Mammary epithelial cell (primary cell): ENCODE measurements at regions not wholly inside any gene's neighbourhood (a gene's known extent, or its start where the extent isn't known, plus 50 kb on each side); places are given as distances from the start of the nearest gene placed in this dataset.

Experiments
- EZH2 ChIP-seq: IDR thresholded peaks from 2 replicates; pipeline ENCODE4 v1.6.1; 2012; ENCODE audit warnings: low read length, inconsistent platforms, borderline replicate concordance
- TF ChIP-seq, protein P1 (sequence below), 2 donors: IDR thresholded peaks in 1 of 2; conservative IDR thresholded peaks in 1 of 2; 2 replicates each; pipeline ENCODE4 v1.5.1; 2011 to 2012; ENCODE audit warnings: inconsistent platforms in 2 of 2, low read length in 2 of 2, mild to moderate bottlenecking in 2 of 2, control low read depth in 1 of 2, low read depth in 1 of 2; ENCODE audit not compliant: insufficient read depth in 1 of 2; ENCODE audit errors: extremely low read depth in 1 of 2

DNA sequence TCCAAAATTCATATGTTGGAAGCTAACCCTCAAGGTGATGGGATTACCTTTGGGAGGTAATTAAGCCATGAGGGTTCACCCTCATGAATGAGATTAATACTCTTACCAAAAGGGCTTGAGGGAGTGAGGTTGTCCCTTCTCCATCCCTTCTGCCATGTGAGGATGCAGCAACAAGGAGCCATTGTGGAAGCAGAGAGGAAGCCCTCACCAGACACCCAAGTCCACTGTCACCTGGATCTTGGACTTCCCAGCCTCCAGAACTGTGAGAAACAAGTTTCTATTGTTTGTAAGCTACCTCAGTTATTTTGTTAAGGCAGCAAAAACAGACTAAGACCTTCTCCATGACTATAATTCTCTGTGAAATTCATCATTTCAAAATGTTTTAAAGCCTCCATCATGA, 125.7 kb downstream of the FAM124B start:
- TF ChIP-seq, protein P1, sequence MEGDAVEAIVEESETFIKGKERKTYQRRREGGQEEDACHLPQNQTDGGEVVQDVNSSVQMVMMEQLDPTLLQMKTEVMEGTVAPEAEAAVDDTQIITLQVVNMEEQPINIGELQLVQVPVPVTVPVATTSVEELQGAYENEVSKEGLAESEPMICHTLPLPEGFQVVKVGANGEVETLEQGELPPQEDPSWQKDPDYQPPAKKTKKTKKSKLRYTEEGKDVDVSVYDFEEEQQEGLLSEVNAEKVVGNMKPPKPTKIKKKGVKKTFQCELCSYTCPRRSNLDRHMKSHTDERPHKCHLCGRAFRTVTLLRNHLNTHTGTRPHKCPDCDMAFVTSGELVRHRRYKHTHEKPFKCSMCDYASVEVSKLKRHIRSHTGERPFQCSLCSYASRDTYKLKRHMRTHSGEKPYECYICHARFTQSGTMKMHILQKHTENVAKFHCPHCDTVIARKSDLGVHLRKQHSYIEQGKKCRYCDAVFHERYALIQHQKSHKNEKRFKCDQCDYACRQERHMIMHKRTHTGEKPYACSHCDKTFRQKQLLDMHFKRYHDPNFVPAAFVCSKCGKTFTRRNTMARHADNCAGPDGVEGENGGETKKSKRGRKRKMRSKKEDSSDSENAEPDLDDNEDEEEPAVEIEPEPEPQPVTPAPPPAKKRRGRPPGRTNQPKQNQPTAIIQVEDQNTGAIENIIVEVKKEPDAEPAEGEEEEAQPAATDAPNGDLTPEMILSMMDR (conservative IDR thresholded peaks at IDR 0.05 in 1 of 2, IDR thresholded peaks at IDR 0.05 in 1 of 2; ENCODE audit: extremely low read depth in 1 of 2, insufficient read depth in 1 of 2, low read depth in 1 of 2, low read length in 2 of 2), result no peak
- no peak for TF ChIP-seq EZH2
